Esophagus muscularis mucosa (tissue), 3 donors: ENCODE measurements at regions not wholly inside any gene's neighbourhood (a gene's known extent, or its start where the extent isn't known, plus 50 kb on each side); places are given as distances from the start of the nearest gene placed in this dataset.

Source experiments
- POLR2AphosphoS5 ChIP-seq, 2 donors: sonication (generic); formaldehyde crosslinking; IDR thresholded peaks; one replicate each; pipeline ENCODE4 v1.6.1; 2017; ENCODE audit warnings: antibody characterized with exemption in 2 of 2
- TF ChIP-seq, protein P1 (sequence below), 3 experiments: fragments of 200-600 bp in 2 of 3; fragments of 450-650 bp in 1 of 3; sonication (generic) in 2 of 3; IDR thresholded peaks; one replicate each; pipeline ENCODE4 v1.5.1; 2017 to 2019; ENCODE audit warnings: antibody characterized with exemption in 3 of 3, mild to moderate bottlenecking in 2 of 3, moderate library complexity in 1 of 3

DNA sequence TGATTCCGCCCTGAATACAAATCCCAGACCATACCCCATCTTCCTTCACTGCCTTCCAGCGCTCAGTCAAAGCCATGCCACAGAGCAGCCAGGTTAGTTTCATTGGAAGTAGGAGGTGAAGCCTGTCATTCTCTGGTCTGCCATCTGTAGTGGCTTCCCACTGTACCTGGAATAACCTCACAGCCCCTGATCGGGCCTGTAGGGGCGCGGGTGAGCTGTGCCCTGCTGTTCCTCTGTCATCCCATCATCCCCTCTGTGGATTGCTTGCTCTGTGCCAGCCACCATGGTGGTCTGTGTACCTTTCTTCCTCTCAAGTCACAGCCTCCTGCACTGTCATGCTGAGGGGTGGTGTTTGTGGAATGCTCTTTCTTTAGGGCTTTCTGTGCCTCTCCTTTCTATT lies 155.1 kb downstream of the ZNF22 start:
- no peak for TF ChIP-seq POLR2AphosphoS5 (IDR thresholded peaks at IDR 0.05)
- TF ChIP-seq, protein P1, sequence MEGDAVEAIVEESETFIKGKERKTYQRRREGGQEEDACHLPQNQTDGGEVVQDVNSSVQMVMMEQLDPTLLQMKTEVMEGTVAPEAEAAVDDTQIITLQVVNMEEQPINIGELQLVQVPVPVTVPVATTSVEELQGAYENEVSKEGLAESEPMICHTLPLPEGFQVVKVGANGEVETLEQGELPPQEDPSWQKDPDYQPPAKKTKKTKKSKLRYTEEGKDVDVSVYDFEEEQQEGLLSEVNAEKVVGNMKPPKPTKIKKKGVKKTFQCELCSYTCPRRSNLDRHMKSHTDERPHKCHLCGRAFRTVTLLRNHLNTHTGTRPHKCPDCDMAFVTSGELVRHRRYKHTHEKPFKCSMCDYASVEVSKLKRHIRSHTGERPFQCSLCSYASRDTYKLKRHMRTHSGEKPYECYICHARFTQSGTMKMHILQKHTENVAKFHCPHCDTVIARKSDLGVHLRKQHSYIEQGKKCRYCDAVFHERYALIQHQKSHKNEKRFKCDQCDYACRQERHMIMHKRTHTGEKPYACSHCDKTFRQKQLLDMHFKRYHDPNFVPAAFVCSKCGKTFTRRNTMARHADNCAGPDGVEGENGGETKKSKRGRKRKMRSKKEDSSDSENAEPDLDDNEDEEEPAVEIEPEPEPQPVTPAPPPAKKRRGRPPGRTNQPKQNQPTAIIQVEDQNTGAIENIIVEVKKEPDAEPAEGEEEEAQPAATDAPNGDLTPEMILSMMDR (IDR thresholded peaks at IDR 0.05), result no peak
